ENCODE measurements at regions not wholly inside any gene's neighbourhood (a gene's known extent, or its start where the extent isn't known, plus 50 kb on each side); places are given as distances from the start of the nearest gene placed in this dataset.
"Not testable (repeated sequence)": the region's sequence is repeated elsewhere in the genome, so short reads cannot be mapped to it uniquely, and the experiment has no call there.

DNA sequence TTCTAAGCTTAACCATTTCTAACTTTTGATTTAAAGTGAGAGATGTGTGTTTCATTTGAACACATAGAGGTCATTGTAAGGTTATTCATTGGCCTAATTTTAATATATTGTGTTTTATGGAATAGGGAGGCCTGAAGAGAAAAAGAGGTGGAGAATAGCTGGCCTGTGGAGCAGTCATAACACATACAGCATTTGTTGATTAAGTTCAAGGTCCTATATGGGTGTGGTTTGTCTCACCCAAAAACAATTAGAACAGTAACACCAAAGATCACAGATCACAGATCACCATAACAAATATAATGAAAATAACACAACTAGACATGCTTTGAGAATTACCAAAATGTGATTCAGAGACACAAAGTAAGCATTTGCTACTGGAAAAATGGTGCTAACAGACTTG lies 252.4 kb upstream of the SPOPL start:
- Histone ChIP-seq H2AK5ac (ENCODE audit: low read length, severe bottlenecking) (no peak overlapping the region), H3K27me3 (ENCODE audit: control insufficient read depth in 1 of 2, insufficient read depth in 1 of 2, low read length in 2 of 2) (no peaks in the 10 kb centered on the region), H3K4me1 (ENCODE audit: control insufficient read depth, insufficient read depth, low read depth, low read length) (no peaks in the 10 kb centered on the region), H2BK12ac (ENCODE audit: low read length in 2 of 2) (no peak overlapping the region), H3K23ac (ENCODE audit: low read length in 2 of 2) (no peak overlapping the region), H3K79me1 (replicated peaks; ENCODE audit: low read length, poor library complexity, severe bottlenecking) (no peaks in the 10 kb centered on the region), H3K14ac (ENCODE audit: low read length in 2 of 2) (no peak overlapping the region), H3K4me3 (ENCODE audit: insufficient read depth in 1 of 2, low read depth in 1 of 2, low read length in 2 of 2) (no peak overlapping the region), H3K4ac (ENCODE audit: low read depth in 1 of 2, low read length in 2 of 2) (no peak overlapping the region), H2AFZ (ENCODE audit: low read depth, low read length) (no peak overlapping the region), H3K9ac (ENCODE audit: low read length) (no peak overlapping the region), H4K91ac (ENCODE audit: low read length) (no peak overlapping the region), H2BK5ac (ENCODE audit: low read depth, low read length, poor library complexity, severe bottlenecking) (no peak overlapping the region), H3K9me3 (ENCODE audit: control insufficient read depth, low read length) (no peaks in the 10 kb centered on the region), H2BK120ac (ENCODE audit: low read depth, low read length) (no peak overlapping the region), H2BK15ac (ENCODE audit: low read depth, poor library complexity, severe bottlenecking) (no peak overlapping the region), H3K36me3 (ENCODE audit: control insufficient read depth in 1 of 2, insufficient read depth in 2 of 2, low read depth in 1 of 2, low read length in 2 of 2) (no peaks in the 10 kb centered on the region), H3K4me2 (ENCODE audit: low read length, poor library complexity, severe bottlenecking) (no peak overlapping the region), H3K18ac (ENCODE audit: low read depth in 1 of 2, low read length in 2 of 2) (no peak overlapping the region), H3K27ac (ENCODE audit: low read length, poor library complexity, severe bottlenecking) (no peak overlapping the region), H4K8ac (ENCODE audit: low read length) (no peak overlapping the region)
- DNase-seq: no peak

DNA sequence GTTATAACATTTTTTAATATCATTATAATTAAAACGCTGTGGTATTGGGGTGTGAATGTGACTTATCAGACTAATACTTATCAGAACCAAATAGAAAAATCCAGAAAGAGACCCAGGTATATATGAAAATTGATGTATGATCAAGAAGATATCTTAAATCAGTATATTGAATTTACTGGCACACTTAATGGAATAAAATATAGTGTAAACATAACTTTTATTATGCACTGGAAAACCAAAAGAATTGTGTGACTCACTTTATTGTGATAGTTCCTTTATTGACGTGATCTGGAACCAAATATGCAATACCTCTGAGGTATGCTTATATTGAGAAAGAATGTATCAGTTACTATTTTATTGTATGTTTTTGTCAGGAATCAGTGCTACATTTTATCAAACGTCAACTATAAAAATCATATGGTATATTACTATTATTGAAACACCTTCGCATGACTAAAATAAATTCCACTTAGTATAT lies 250.7 kb upstream of the SPOPL start:
- not testable (repeated sequence) for H3K27me3 ChIP-seq (ENCODE audit: control insufficient read depth in 1 of 2, insufficient read depth in 1 of 2, low read length in 2 of 2); H2BK15ac ChIP-seq (ENCODE audit: low read depth, poor library complexity, severe bottlenecking); H3K14ac ChIP-seq (ENCODE audit: low read length in 2 of 2); H3K4me1 ChIP-seq (ENCODE audit: control insufficient read depth, insufficient read depth, low read depth, low read length); H4K91ac ChIP-seq (ENCODE audit: low read length); H4K8ac ChIP-seq (ENCODE audit: low read length); H3K36me3 ChIP-seq (ENCODE audit: control insufficient read depth in 1 of 2, insufficient read depth in 2 of 2, low read depth in 1 of 2, low read length in 2 of 2); H2BK12ac ChIP-seq (ENCODE audit: low read length in 2 of 2); H2AK5ac ChIP-seq (ENCODE audit: low read length, severe bottlenecking); H3K4ac ChIP-seq (ENCODE audit: low read depth in 1 of 2, low read length in 2 of 2); H3K9me3 ChIP-seq (ENCODE audit: control insufficient read depth, low read length); H3K4me2 ChIP-seq (ENCODE audit: low read length, poor library complexity, severe bottlenecking); H3K79me1 ChIP-seq (replicated peaks; ENCODE audit: low read length, poor library complexity, severe bottlenecking); H3K18ac ChIP-seq (ENCODE audit: low read depth in 1 of 2, low read length in 2 of 2); DNase-seq; H2AFZ ChIP-seq (ENCODE audit: low read depth, low read length); H2BK120ac ChIP-seq (ENCODE audit: low read depth, low read length); H2BK5ac ChIP-seq (ENCODE audit: low read depth, low read length, poor library complexity, severe bottlenecking); H3K9ac ChIP-seq (ENCODE audit: low read length); H3K4me3 ChIP-seq (ENCODE audit: insufficient read depth in 1 of 2, low read depth in 1 of 2, low read length in 2 of 2); H3K23ac ChIP-seq (ENCODE audit: low read length in 2 of 2); H3K27ac ChIP-seq (ENCODE audit: low read length, poor library complexity, severe bottlenecking)
- WGBS: no CpG with 5 or more reads among the region's 4 CpGs

DNA sequence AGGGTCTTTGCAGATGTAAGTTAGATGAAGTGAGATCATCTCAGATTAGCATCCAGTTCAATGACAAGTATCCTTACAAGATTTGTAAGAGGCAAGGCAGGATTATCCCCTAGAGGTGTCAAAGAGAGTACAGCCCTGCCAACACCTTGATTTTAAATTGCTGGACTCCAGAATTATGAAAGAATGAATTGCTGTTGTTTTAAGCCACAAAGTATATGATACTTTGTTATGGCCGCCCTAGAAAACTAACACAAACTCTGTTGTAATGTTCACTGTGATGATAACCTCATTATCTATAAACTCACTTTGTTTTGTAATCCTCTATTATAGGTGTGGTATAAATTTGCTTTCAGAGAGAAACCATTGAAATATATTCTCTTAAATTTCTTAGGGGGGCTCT lies 249.0 kb upstream of the SPOPL start:
- no peak overlapping the region for H4K8ac ChIP-seq (ENCODE audit: low read length)
- H2AK5ac ChIP-seq (ENCODE audit: low read length, severe bottlenecking): no peak overlapping the region
- H3K27me3 ChIP-seq (ENCODE audit: control insufficient read depth in 1 of 2, insufficient read depth in 1 of 2, low read length in 2 of 2): no peaks in the 10 kb centered on the region
- no peak overlapping the region for H3K23ac ChIP-seq (ENCODE audit: low read length in 2 of 2)
- no peak overlapping the region for H3K14ac ChIP-seq (ENCODE audit: low read length in 2 of 2)
- no peaks in the 10 kb centered on the region for H3K4me1 ChIP-seq (ENCODE audit: control insufficient read depth, insufficient read depth, low read depth, low read length)
- H2BK15ac ChIP-seq (ENCODE audit: low read depth, poor library complexity, severe bottlenecking): no peak overlapping the region
- no peak overlapping the region for H3K9ac ChIP-seq (ENCODE audit: low read length)
- no peaks in the 10 kb centered on the region for H3K79me1 ChIP-seq (replicated peaks; ENCODE audit: low read length, poor library complexity, severe bottlenecking)
- H3K4me3 ChIP-seq (ENCODE audit: insufficient read depth in 1 of 2, low read depth in 1 of 2, low read length in 2 of 2): no peak overlapping the region
- H3K9me3 ChIP-seq (ENCODE audit: control insufficient read depth, low read length): no peaks in the 10 kb centered on the region
- H3K18ac ChIP-seq (ENCODE audit: low read depth in 1 of 2, low read length in 2 of 2): no peak overlapping the region
- H3K4ac ChIP-seq (ENCODE audit: low read depth in 1 of 2, low read length in 2 of 2): no peak overlapping the region
- no peaks in the 10 kb centered on the region for H3K36me3 ChIP-seq (ENCODE audit: control insufficient read depth in 1 of 2, insufficient read depth in 2 of 2, low read depth in 1 of 2, low read length in 2 of 2)
- H3K27ac ChIP-seq (ENCODE audit: low read length, poor library complexity, severe bottlenecking): no peak overlapping the region
- H3K4me2 ChIP-seq (ENCODE audit: low read length, poor library complexity, severe bottlenecking): no peak overlapping the region
- H2AFZ ChIP-seq (ENCODE audit: low read depth, low read length): no peak overlapping the region
- H2BK12ac ChIP-seq (ENCODE audit: low read length in 2 of 2): no peak overlapping the region
- no CpG with 5 or more reads among the region's 1 CpG for whole genome bisulfite sequencing
- H4K91ac ChIP-seq (ENCODE audit: low read length): no peak overlapping the region
- no peak overlapping the region for H2BK120ac ChIP-seq (ENCODE audit: low read depth, low read length)
- H2BK5ac ChIP-seq (ENCODE audit: low read depth, low read length, poor library complexity, severe bottlenecking): no peak overlapping the region
- DNase-seq: no peak

DNA sequence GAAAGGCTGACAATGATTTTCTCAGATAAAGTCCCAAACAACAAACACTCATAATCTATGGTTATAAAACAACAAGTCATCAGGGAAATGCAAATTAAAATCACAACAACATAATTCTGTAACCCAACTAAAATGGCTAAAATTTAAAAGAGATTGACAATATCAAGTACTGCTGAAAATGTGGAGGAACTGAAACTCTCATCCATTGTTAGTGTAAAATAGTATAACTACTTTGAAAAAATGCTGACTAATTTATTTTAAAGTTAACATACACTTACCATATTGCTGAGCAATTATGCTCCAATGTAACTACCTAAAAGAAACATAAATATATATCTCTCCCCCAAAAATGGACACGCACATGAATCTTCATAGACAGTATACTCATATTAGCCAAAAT lies 245.9 kb upstream of the SPOPL start:
- H2BK120ac ChIP-seq (ENCODE audit: low read depth, low read length): no peak overlapping the region
- no peak overlapping the region for H3K14ac ChIP-seq (ENCODE audit: low read length in 2 of 2)
- H3K4me1 ChIP-seq (ENCODE audit: control insufficient read depth, insufficient read depth, low read depth, low read length): no peaks in the 10 kb centered on the region
- no peak overlapping the region for H2AK5ac ChIP-seq (ENCODE audit: low read length, severe bottlenecking)
- H2BK12ac ChIP-seq (ENCODE audit: low read length in 2 of 2): no peak overlapping the region
- no peak overlapping the region for H3K4ac ChIP-seq (ENCODE audit: low read depth in 1 of 2, low read length in 2 of 2)
- no peak overlapping the region for H2BK15ac ChIP-seq (ENCODE audit: low read depth, poor library complexity, severe bottlenecking)
- H3K9me3 ChIP-seq (ENCODE audit: control insufficient read depth, low read length): no peaks in the 10 kb centered on the region
- 100% methylated on average over 1 of the region's 1 CpG for WGBS
- no peaks in the 10 kb centered on the region for H3K79me1 ChIP-seq (replicated peaks; ENCODE audit: low read length, poor library complexity, severe bottlenecking)
- H3K4me2 ChIP-seq (ENCODE audit: low read length, poor library complexity, severe bottlenecking): no peak overlapping the region
- no peak overlapping the region for H3K9ac ChIP-seq (ENCODE audit: low read length)
- no peaks in the 10 kb centered on the region for H3K27me3 ChIP-seq (ENCODE audit: control insufficient read depth in 1 of 2, insufficient read depth in 1 of 2, low read length in 2 of 2)
- H4K8ac ChIP-seq (ENCODE audit: low read length): no peak overlapping the region
- H3K36me3 ChIP-seq (ENCODE audit: control insufficient read depth in 1 of 2, insufficient read depth in 2 of 2, low read depth in 1 of 2, low read length in 2 of 2): no peaks in the 10 kb centered on the region
- H3K27ac ChIP-seq (ENCODE audit: low read length, poor library complexity, severe bottlenecking): no peak overlapping the region
- H3K4me3 ChIP-seq (ENCODE audit: insufficient read depth in 1 of 2, low read depth in 1 of 2, low read length in 2 of 2): no peak overlapping the region
- no peak overlapping the region for H3K18ac ChIP-seq (ENCODE audit: low read depth in 1 of 2, low read length in 2 of 2)
- DNase-seq: no peak
- no peak overlapping the region for H4K91ac ChIP-seq (ENCODE audit: low read length)
- no peak overlapping the region for H2BK5ac ChIP-seq (ENCODE audit: low read depth, low read length, poor library complexity, severe bottlenecking)
- no peak overlapping the region for H3K23ac ChIP-seq (ENCODE audit: low read length in 2 of 2)
- H2AFZ ChIP-seq (ENCODE audit: low read depth, low read length): no peak overlapping the region

Measured in mesenchymal stem cell (in vitro differentiated cells and primary cell).